HAP-1 (cell line): ENCODE measurements at regions not wholly inside any gene's neighbourhood (a gene's known extent, or its start where the extent isn't known, plus 50 kb on each side); places are given as distances from the start of the nearest gene placed in this dataset.
A peak's percentile ranks its signal among the peaks of the same experiment; 100 is the strongest.

Experiments
- DNase-seq, 2 experiments: peaks; one replicate each; pipeline ENCODE4 v3.0.0-alpha.2; 2016 to 2020; ENCODE audit warnings: low spot score in 2 of 2
- H3K27me3 ChIP-seq: fragments of 250-450 bp; sonication (Bioruptor Pico); 2 replicates; pipeline ENCODE4 v1.5.1; 2020; ENCODE audit warnings: low read depth, mild to moderate bottlenecking, moderate library complexity
- H3K36me3 ChIP-seq: fragments of 250-450 bp; sonication (Bioruptor Pico); replicated peaks from 2 replicates; pipeline ENCODE4 v1.5.1; 2020; ENCODE audit warnings: mild to moderate bottlenecking
- H3K4me1 ChIP-seq: fragments of 250-450 bp; sonication (Bioruptor Pico); 2 replicates; pipeline ENCODE4 v1.5.1; 2020; ENCODE audit warnings: mild to moderate bottlenecking
- H3K4me3 ChIP-seq: fragments of 250-450 bp; sonication (Bioruptor Pico); 2 replicates; pipeline ENCODE4 v1.5.1; 2020; ENCODE audit warnings: mild to moderate bottlenecking, moderate library complexity
- H3K9me3 ChIP-seq: fragments of 250-450 bp; sonication (Bioruptor Pico); 2 replicates; pipeline ENCODE4 v1.5.1; 2020; ENCODE audit warnings: mild to moderate bottlenecking, moderate library complexity
- in situ Hi-C: fragments of 300-500 bp; cut with MboI; formaldehyde crosslinking; loops from 3 replicates; pipeline ENCODE4 v1.14.3; 2020; ENCODE audit warnings: low sequenced_read_pairs, inconsistent platforms, mixed read lengths

DNA sequence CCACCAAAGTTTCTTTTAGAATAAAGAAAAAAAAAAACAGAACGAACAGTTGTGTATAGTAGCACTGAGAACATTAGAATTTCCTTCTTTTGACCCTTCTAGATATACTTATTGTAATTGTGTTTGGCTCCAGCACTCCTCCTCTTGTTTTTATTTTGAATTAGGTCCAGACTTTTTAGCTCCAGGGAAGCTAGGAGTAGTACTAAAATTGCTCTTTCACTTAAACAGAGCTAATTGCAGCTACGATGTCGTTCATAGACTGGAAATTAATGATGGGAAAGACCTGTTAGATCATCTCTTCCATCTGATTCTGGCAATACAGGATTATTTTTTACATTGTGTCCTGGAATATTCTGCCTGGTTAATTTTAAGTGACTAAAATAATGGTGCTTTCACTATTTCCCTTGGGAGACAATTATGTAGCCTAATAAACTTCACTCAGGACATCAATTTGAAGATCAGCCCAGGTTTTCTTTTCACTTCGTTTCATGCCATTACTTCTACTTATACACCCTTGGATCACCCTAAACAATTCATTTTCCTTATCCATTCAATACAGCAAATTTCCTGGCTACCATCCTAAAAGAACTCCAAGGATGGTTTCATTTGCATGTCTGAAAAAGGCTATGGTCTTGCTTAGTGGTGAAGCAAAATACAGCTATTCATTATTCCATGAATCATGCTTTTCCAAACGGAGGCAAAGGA is 480.8 kb upstream of the TECRL start:
- peak; percentile 15 to 96 for DNase-seq
- no peaks in the 10 kb centered on the region for H3K36me3 ChIP-seq
- H3K4me3 ChIP-seq, result no peak overlapping the region
- no peaks in the 10 kb centered on the region for H3K9me3 ChIP-seq
- no peaks in the 10 kb centered on the region for H3K27me3 ChIP-seq
- H3K4me1 ChIP-seq, result peaks cover 12% of the 10 kb centered on the region
- in situ Hi-C loops, result no loop called here

DNA sequence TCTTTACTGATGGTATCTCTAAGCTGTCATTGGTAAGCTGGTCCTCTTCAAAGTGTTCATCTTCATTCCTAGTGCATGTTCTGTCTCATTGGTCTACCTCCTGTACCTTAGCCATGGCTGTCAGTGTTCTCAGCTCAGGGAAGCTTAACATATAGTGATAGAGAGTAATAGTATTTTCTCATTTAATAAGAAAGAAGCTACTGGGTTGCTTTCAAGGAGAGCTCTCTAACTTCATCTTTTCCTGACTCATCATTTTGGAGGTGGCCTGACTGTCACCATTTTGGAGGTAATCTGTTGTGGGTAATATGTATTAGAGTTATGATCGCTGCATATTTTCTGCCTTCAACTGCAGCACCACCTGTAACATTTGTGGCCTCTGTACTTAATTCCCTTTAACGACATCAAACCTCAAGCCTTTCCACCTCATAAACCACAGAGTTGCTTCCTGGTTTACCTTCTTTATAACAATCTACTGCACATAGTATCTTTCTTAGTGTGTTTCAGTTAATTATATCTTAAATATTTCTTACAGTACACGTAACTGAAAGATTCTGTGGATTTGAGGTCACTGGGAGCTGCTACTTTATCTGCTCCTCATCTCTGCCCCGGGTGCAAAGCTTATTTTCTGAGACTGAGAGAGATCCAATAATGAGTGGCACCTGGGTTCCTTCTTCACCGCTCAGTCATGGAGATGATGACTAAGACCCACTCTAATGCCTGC is 474.0 kb upstream of the TECRL start:
- no peaks in the 10 kb centered on the region for H3K36me3 ChIP-seq
- H3K4me3 ChIP-seq, result no peak overlapping the region
- no peaks in the 10 kb centered on the region for H3K9me3 ChIP-seq
- H3K4me1 ChIP-seq, result no peaks in the 10 kb centered on the region
- no peaks in the 10 kb centered on the region for H3K27me3 ChIP-seq
- in situ Hi-C loops, result no loop called here
- DNase-seq, result no peak

DNA sequence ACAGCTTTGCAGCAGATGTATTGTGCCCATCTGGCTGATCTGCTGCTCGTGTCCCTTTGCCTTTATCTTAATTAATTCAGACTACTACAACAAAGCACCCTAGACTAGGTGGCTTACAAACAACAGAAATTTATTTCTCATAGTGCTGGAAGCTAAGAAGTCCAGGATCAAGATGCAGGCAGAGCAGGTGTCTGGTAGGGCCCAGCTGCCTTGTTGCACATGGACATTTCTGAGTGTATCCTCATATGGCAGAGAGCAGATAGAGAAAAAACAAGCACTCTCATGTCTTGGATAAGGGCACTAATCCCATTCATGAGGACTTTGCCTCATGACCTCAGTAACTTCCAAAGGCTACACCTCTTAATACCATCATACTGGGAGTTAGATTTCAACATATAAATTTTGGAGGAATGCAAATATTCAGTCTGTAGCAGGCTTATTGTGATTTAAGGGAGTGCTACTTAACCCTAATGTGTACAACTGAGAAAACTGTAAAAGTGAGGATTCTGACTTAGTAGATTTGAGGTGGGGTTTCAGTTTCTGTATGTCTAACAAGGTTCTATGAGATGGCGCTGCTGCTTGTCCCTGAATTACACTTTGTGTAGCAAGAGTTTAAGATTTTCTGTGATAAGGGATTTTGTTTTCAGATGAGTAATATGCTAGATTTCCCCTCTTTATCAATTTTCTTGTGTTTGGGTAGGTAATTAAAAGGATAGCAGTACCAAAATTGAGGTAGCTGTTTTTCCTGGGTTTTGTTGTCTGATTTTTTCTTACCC is 473.2 kb upstream of the TECRL start:
- H3K9me3 ChIP-seq, result no peaks in the 10 kb centered on the region
- no peaks in the 10 kb centered on the region for H3K27me3 ChIP-seq
- H3K4me1 ChIP-seq, result no peaks in the 10 kb centered on the region
- H3K36me3 ChIP-seq, result no peaks in the 10 kb centered on the region
- in situ Hi-C loops, result no loop called here
- DNase-seq, result no peak
- H3K4me3 ChIP-seq, result no peak overlapping the region

DNA sequence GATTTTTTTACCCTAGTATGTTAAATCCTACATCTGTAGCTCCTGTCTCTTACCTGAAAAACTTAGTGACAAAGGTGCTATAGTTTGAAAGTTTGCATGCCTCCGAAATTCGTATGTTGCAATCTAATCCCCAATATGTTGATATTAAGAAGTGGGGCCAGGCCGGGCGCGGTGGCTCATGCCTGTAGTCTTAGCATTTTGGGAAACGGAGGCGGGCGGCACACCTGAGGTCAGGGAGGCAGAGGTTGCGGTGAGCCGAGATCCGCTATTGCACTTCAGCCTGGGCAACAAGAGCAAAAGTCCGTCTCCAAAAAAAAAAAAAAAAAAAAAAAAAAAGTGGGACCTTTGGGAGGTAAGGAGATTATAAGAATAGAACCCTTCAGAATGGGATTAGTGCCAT is 471.3 kb upstream of the TECRL start:
- Histone ChIP-seq H3K4me3 (no peak overlapping the region), H3K27me3 (no peaks in the 10 kb centered on the region), H3K4me1 (no peaks in the 10 kb centered on the region), H3K36me3 (no peaks in the 10 kb centered on the region), H3K9me3 (no peaks in the 10 kb centered on the region)
- DNase-seq, result no peak
- in situ Hi-C loops, result no loop called here

DNA sequence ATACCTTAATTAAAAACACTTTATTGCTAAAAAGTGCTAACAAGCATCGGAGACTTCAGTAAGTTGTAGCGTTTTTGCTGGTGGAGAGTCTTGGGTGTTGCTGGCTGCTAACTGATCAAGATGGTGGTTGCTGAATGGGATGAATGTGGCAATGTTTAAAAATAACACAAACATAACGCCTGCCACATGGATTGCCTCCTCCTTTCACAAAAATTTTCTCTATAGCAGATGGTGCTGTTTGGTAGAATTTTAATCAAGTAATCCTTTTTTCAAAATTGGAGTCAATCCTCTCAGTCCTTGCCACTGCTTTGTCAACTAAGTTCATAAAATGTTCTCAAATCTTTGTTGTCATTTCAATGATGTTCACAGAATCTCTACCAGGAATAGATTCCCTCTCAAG is 466.8 kb upstream of the TECRL start:
- no peaks in the 10 kb centered on the region for H3K4me1 ChIP-seq
- H3K36me3 ChIP-seq, result no peaks in the 10 kb centered on the region
- no peak overlapping the region for H3K4me3 ChIP-seq
- in situ Hi-C loops, result no loop called here
- no peaks in the 10 kb centered on the region for H3K27me3 ChIP-seq
- no peaks in the 10 kb centered on the region for H3K9me3 ChIP-seq
- no peak for DNase-seq

DNA sequence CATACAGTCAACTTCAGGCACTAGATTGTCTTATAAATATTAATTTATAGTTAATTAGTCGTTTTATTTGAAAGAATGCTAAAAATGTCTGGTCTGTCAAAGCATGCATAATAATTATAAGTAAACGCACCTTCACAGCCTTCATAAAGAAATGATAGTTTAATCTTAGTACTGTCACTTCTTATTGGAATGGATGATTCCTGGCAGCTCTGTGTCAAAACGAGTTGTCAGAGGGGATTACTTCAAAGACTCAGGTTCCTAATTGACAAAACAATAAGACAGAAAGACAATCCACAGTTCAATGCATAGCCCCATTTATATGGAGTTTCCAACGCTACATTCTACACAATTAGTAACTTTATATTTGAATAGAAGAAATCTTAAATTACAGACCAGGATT is 461.3 kb upstream of the TECRL start:
- no peaks in the 10 kb centered on the region for H3K27me3 ChIP-seq
- no peak for DNase-seq
- in situ Hi-C loops, result no loop called here
- H3K9me3 ChIP-seq, result no peaks in the 10 kb centered on the region
- 0 out of 2 replicates have a peak, but pooled peaks cover 2% of the 10 kb centered on the region for H3K4me1 ChIP-seq
- H3K4me3 ChIP-seq, result no peak overlapping the region
- no peaks in the 10 kb centered on the region for H3K36me3 ChIP-seq

DNA sequence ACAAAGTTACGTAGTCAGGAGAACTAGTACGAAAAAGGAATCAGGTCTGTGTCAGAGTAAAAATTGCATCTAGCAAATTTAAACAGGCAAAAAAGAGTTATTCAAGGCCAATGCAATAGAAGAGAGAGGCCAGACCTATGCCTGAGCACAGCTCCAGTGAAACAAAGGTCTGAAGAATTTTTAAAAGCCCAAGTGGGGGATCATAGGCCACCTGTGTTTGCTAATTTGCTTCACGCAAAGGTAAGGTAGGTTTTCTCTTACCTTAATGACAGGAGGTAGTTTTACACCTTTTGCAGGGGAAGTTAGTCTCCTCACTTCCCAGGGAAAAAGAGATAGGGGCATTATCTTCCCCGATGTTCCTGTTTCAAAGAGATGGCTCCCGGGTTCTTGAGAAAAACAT is 448.6 kb upstream of the TECRL start:
- H3K9me3 ChIP-seq, result no peaks in the 10 kb centered on the region
- H3K36me3 ChIP-seq, result no peaks in the 10 kb centered on the region
- no peaks in the 10 kb centered on the region for H3K27me3 ChIP-seq
- peaks cover 9% of the 10 kb centered on the region for H3K4me1 ChIP-seq
- DNase-seq, result no peak
- no peak overlapping the region for H3K4me3 ChIP-seq
- in situ Hi-C loops, result no loop called here

DNA sequence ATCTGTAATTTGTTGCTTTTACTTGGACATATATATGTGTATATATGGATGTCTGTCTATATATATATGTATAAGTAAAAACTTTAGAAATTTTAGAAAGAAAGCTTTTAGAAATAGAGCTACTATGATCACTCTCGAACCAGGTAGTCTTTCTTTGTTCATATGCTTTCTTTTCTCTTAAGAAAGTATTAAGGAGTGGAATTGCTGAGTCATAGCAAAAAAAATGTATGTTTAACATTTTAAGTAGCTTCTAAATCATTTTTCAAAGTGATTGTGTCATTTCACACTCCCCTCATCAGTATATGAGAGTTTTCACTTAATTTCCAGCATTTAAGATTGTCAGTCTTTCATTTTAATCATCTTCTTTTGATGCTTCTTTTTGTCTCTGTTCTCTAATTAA is 447.9 kb upstream of the TECRL start:
- Histone ChIP-seq H3K9me3 (no peaks in the 10 kb centered on the region), H3K4me3 (no peak overlapping the region), H3K4me1 (peaks cover 9% of the 10 kb centered on the region), H3K27me3 (no peaks in the 10 kb centered on the region), H3K36me3 (no peaks in the 10 kb centered on the region)
- in situ Hi-C loops, result no loop called here
- DNase-seq, result no peak

DNA sequence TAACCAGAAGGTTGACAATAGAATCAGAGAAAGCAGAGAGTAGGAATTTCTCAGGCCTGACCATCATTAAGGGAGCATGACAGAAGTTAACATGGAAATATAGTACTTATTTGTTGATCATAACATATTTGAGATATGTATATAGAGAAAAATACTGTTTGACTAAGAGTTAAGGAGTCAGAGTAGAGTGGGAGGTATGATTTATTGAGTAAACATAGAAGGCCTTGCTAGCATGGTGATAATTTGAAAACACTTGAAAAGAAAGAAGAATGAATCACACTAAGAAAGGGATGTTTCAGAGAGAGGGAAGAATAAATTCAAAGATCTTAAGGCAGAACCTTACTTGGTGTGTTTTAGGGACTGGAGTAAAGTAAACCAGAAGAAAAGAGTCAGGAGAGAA is 437.2 kb upstream of the TECRL start:
- Histone ChIP-seq H3K9me3 (no peaks in the 10 kb centered on the region), H3K4me3 (no peak overlapping the region), H3K27me3 (no peaks in the 10 kb centered on the region), H3K4me1 (no peaks in the 10 kb centered on the region), H3K36me3 (no peaks in the 10 kb centered on the region)
- in situ Hi-C loops, result no loop called here
- DNase-seq, result no peak

DNA sequence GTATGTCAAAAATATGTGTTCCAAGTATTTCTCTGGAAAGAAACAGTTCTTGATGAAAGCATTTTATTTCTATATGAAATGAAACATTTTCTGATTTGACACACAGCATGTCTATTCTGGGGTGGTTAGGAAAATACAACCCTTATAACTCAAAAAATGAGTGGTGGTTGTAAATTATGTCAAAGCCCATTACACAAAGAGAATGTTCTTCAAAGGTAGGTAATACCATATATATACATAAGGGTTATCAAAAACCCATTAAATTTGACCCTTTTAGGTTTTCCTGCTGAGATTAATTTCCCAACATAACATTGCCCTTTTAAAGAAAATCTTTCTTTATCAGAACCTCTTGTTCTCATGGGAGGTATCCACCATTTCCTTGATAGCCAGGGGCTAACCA is 420.5 kb upstream of the TECRL start:
- H3K9me3 ChIP-seq, result no peaks in the 10 kb centered on the region
- in situ Hi-C loops, result no loop called here

DNA sequence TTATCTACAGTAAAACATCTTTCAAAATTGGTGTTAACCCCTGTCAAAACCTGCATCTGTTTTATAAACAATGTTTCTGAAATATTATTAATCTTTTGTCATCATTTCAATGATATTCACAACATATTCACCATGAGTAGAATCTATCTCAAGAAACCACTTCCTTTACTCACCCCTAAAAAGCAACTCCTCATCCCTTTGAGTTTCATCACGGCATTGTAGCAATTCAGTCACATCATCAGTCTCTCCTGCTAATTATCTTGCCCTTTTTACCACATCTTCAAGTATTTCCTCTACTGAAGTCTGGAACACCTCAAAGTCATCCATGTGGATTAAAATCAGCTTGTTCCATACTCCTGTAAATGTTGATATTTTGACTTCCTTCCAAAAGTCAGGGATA is 415.3 kb upstream of the TECRL start:
- no peaks in the 10 kb centered on the region for H3K27me3 ChIP-seq
- H3K36me3 ChIP-seq, result no peaks in the 10 kb centered on the region
- no peak for DNase-seq
- in situ Hi-C loops, result no loop called here
- no peak overlapping the region for H3K4me3 ChIP-seq
- no peaks in the 10 kb centered on the region for H3K4me1 ChIP-seq
- no peaks in the 10 kb centered on the region for H3K9me3 ChIP-seq

More for the DNA sequence above, 420.5 kb upstream of the TECRL start:
- H3K36me3 ChIP-seq, result no peaks in the 10 kb centered on the region
- no peaks in the 10 kb centered on the region for H3K4me1 ChIP-seq
- no peaks in the 10 kb centered on the region for H3K27me3 ChIP-seq
- H3K4me3 ChIP-seq, result no peak overlapping the region
- DNase-seq, result no peak

DNA sequence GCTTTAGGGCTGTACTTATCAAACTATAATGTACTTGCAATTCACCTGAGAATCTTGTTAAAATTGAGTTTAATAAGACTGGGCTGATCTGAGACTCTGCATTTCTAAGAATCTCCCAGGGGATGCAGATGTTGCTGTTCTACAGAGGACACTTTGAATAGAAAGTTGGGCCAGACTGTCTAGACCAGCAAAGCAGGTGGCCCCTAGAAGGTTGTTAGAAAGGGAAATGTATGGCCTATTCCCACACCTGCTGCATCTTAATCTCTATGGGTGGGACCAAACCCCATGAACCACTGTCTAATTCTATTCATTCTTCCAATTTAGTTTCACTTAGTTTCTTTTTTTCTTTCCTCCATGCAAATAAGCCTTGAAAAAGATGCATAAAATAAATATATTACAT is 413.2 kb upstream of the TECRL start:
- H3K27me3 ChIP-seq, result no peaks in the 10 kb centered on the region
- no peaks in the 10 kb centered on the region for H3K4me1 ChIP-seq
- no peak for DNase-seq
- no peaks in the 10 kb centered on the region for H3K9me3 ChIP-seq
- in situ Hi-C loops, result no loop called here
- H3K36me3 ChIP-seq, result no peaks in the 10 kb centered on the region
- no peak overlapping the region for H3K4me3 ChIP-seq

DNA sequence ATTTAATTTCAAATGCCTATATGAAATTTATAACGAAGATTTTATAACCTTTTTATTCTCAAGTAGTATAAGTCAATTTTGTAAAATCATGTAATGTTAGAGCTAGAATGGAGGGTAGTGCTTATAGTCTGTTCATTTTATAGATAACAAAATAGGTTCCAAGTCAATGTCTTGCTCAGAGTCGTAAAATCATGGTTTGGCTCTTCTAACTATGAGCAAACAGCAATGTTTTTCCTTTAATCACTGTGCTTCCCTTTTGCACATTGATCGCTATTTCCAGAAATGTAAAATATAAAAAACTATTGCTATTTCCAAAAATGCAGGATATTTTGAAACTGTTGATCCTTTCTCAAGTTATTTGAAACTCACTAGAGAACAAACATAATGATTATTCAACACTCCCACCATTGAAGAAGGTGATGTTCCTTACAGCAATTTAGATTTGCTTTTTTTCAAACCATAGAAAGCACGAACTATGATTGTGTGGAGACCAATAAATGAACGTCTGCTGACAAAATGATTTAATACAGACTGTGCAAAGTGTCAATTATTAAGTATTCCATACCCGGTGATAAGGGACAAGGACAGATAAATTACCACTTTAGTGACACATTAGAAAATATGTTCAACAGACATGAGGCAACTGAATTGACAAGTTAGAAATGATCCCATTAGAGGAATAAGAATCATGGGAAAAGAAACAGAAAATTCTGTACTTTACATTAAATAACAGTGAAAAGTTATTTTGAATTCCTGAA is 412.1 kb upstream of the TECRL start:
- no peak for DNase-seq
- Histone ChIP-seq H3K36me3 (no peaks in the 10 kb centered on the region), H3K4me1 (no peaks in the 10 kb centered on the region), H3K4me3 (no peak overlapping the region), H3K27me3 (no peaks in the 10 kb centered on the region), H3K9me3 (no peaks in the 10 kb centered on the region)
- in situ Hi-C loops, result no loop called here
